A204.1 (cell line): ENCODE measurements at regions not wholly inside any gene's neighbourhood (a gene's known extent, or its start where the extent isn't known, plus 50 kb on each side); places are given as distances from the start of the nearest gene placed in this dataset.

Source experiments
- FAIRE-seq: peaks from 2 replicates; lab custom pipeline; 2012; peaks lifted over from hg19 to GRCh38; lab: Jason Lieb, UNC

DNA sequence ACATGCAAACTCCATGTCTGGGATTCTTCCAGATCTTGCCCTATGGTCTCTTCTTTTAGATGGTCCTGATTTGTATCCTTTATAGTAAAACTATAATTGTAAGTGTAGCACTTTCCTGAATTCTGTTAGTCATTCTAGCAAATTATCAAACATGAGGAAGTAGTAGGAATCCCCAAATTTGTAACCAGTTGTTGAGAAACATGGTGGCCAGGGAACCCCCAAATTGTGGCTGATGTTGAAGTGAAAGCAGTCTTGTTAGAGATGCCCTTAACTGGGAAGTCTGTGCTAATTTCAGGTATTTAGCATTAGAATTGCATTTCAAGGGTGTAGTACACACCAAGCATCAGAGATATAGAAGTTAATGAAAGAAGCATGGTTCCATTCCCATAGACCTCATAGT, 180.4 kb upstream of the STT3B start:
- FAIRE-seq = no peak

DNA sequence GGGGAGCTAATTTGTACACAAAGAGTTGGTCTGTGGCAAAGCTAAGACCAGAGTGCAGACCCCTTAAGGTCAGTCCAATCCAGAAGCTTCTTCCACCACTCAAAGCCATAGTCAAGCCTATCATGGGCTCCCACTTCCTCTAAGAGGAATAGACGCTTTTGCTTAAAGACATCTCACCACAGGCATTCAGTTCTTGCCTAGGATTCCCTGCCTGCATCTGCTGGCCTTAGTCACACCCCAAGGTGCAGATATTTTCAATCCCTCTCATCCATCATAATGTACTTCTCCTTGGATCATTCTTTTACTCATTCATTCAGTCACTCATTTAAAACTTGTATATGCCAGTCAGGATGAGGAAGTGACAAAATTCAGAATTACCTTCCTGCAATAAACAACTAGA, 179.6 kb upstream of the STT3B start:
- no peak for FAIRE-seq

DNA sequence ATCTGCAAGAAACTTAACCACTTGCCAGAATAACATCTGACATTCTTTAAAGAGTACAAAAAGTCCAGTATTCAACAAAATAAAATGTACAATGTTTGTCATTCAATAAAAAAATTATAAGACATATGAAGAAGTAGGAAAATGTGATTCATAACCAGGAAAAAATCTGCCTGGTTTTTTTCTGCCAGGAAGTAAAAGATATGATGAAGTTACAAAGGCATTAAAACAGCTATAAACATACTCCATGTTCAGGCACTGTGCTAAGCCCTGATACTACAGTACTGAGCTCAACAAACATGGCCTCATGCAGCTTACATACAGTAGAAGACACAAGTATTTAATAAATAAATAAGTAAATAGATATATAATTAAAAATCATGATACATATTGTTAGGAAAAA, 178.4 kb upstream of the STT3B start:
- FAIRE-seq = no peak

DNA sequence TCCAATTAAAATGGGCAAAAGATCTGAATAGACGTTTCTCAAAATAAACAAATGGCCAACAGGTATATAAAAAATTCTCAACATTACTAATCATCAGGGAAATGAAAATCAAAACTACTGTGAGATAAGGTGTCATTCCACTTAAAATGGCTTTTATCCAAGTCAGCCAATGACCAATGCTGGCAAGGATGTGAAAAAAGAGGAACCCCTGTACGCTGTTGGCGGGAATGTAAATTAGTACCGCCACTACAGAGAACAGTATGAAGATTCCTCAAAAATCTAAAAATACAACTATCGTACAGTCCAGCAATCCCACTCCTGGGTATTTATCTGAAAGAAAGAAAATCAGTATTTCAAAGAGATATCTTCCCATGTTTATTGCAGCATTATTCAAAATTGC, 176.9 kb upstream of the STT3B start:
- no peak for FAIRE-seq

DNA sequence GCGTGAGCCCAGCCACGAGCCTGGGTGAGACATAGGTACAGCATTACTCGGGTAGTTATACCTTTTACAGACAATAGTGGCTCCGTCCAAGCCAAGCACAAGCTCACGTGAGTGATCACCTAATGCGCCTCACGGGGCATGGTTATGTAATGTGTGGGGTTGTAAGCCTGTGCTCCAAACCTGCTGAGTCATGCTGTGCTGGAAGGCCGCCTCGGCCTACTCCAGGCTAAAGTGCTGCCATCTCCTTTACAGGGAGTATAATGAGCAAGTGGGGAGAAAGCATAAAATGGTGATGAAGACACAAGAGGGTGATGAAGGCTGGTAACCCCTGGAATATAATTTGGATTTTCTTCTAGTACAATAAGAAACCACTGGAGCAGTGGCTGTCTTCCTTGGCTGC, 175.8 kb upstream of the STT3B start:
- no peak for FAIRE-seq

DNA sequence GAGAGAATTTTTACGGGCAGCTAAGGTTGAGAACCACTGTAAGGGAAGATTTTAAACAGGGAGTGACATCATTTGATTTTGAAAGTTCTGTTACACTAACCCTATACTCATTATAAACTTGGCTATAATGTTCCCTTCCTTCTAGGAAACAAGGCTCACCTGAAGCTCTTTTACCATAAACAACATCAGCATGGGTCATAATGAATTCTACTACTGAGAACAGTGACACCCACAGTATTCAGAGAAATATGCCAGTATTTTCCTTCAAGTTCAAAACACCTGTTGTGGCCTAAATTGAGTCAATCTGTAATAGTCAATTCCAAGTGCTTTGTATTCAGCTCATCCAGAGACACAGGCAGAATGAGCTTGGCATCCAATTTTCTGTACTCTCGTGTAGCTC, 175.3 kb upstream of the STT3B start:
- FAIRE-seq = no peak

DNA sequence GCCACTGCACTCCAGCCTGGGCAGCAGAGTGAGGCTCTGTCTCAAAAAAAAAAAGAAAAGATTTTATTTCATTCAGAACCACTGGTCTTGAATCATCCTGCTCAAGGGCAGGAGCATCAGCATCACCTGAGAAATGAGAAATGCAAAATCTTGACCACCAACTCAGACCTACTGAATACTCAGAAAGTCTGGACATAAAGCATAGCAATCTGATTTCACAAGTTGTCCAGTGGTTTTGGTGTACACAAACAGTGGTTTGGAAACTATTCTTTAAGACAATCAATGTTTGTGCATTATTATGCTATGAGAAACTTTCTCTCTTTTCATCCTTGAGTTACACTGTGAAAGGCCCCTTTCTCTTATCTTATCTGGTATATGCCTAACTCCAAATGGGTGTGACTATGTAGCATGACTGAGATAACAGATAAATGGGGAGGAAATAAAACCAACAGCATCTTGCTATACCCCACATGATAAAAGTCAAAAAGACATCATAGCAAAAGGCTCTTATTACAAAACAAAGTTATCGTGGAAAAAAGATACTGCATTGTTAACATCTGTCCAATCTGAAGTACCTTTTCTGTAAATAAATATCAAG, 174.2 kb upstream of the STT3B start:
- no peak for FAIRE-seq

DNA sequence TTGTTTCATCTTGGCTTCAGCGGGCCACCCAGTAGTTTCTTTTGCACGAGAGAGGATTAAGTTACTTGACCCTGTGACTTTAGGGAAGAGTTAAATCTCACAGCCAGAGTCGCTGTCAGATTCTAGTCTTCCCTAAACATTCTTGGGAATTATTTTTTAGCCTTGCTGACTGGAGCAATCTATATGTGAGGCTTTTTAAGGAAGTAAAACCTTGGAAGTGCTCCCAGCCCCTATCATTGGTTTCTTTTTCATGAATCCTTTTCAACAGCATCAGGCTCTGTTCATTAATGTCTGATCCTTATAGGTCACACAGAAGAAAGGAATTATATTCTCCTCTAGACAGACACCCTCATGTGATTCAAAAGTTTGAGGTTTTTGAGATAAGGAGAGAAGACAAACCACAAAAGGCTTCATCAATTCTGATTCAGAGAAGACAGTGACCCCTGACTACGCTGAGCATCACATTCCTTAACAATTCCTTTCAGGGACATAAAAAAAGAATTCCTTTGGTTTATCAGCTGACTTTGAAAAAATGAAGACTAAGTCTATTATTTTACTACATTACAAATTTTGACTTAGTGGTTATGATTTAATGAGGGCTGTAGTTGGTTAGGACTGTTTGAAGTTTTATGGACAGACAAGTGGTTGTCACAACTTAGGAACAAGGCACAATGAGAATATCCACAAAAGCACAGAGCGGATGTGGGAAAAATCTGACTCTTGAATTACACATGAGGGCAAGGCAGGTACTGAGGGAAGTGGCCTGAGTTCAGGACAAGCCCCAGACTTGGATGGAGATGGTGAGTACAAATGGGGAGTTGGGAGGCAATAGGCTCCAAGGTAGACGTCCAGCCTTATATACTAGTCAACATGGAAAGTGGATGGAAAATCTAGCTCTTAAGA, 171.1 kb upstream of the STT3B start:
- FAIRE-seq = no peak

DNA sequence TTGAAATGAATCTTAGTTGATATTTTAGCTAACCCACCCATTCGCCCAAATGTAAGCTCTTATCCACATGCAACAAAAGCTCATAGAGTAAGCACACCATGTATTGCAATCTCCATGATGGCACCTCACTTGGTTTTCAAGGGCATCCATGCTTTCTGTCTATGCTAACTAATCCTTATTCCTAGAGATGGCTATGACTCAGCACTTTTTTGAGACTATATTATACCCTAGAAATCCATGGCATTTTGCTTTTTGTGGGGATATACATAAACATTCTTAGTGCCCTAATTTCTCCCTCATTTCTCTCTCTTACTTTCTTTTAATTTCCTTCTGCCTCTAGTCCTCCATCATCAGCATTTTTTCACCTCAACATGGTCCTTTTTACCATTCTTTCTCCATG, 168.5 kb upstream of the STT3B start:
- no peak for FAIRE-seq

DNA sequence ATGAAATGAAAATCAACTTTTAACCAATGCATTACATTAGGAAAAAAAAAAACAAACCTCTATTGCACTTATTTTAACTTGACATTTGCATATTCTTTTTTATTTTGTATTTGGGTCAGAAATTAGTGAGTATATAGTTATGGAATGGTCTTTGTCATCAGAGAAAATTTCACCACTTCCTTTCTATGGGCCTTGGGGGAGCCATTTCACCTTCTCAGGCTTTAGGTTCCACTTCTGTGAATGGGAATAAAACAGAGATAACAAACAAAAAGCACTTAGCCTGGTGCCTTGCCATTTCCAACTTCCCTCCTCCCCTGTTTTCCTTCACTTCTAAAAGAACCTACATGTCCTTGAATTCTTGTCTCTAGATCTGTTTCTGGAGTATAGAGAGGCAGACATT, 168.0 kb upstream of the STT3B start:
- FAIRE-seq = no peak

DNA sequence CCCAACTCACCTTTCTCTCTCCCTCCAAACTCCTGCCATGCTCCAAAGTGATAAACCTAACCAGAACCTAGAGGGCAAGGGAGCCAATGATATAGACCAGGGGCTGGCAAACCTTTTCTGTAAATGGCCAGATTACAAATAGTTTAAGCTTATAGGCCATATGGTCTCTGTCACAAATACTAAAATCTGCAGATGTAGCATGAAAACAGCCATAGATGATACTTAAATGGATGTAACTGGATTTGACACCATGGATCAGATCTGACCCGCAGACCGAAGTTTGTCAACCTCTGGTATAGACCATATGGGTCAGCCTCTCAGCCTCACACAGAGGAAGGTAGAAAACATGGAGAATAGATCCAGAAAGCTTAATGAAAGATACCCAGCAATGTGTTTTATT, 165.2 kb upstream of the STT3B start:
- FAIRE-seq = no peak

DNA sequence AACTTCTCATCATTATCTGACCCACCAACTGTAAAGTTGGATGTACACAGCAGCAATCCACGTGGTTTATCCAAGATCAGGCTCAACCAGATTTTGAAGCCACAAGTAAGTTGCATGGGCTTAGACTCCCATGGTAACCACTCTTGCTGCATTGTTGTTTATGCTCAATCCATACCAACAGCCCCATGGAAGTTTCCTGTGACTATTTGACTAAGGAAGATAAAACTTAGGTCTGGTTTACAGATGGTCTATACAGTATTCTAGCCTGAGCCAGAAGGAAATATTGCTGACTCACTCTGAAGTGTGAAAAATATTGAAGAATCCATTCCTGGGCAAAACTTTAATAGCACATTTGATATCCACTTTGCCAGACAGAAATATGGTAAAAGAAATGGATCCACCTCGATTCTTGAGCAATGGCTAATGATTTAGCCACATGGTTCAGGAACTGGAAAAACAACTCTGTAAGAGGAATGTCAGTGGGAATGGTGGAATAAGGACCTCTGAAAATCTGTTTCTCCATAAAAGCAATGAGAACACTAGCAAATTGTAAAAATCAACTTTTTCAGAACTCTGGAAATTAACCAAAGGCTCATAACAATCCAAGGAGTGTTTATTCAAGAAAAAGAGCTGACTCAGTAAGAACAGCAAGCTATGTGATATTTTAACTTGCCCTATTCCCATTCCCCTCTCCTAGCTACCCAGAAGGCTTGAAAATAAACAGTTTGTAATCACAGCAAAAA, 162.9 kb upstream of the STT3B start:
- no peak for FAIRE-seq

DNA sequence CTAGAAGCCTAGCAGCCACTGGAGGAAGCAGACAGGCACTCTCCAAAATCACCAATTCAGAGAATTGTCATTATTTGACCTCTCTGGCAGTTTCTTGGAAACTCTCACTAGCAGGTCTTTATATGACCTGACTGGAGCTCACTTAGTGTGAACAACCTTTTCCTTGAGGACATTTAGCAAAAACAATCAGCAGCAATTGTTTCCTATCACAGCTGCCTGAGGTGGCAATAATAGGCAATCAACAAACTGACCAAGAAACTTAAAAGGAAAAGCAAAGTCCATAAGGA, 162.4 kb upstream of the STT3B start:
- FAIRE-seq = no peak

DNA sequence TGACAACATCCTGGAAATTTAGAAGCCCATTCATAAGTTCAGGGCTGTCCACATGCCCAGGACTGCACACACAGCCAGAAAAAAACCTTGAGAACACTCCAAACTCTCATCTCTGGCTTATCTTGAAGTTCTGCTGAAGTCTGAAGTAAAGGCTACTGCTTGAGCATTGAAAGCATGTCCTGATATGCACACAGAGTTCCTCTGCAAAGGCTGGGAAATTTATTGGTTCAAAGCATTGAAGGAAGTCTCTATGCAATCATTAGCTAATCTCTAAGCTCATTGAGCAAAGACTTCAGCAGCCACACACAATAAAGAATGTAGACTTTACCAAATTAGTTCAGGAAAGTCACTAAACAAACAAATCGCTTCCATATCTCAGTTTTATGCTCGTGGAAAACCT, 162.0 kb upstream of the STT3B start:
- FAIRE-seq = no peak

DNA sequence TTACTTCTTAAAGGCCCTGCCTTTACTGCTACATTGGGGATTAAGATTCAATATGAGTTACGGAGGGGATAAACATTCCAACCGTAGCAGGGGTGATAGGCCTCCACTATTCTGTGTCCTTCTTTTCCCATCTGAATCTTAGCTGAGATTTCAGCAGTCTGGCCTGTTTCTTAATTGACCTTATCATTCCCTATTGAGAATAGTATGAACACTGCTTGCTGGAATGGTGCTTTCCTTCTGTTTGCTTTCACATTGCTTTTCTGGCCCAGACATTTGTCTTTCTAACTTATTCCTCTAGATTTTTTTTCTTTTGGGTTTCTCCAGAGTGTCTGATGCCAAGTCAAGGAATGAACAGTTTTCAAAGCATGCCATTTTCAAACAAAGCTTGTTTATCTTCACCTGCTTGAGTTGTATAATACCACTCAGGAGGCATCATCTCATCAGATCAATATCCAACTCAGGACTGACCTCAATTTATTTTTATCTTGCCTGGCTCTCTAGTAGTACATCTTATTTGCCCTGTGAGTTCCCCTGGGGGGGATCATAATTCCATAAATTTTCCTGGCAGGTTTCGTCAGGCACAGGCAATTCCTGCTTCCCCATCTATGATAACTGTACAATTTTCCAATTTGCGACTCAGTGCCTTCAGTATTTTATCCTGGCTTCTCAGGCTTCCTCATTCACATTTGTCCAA, 161.1 kb upstream of the STT3B start:
- FAIRE-seq = no peak

DNA sequence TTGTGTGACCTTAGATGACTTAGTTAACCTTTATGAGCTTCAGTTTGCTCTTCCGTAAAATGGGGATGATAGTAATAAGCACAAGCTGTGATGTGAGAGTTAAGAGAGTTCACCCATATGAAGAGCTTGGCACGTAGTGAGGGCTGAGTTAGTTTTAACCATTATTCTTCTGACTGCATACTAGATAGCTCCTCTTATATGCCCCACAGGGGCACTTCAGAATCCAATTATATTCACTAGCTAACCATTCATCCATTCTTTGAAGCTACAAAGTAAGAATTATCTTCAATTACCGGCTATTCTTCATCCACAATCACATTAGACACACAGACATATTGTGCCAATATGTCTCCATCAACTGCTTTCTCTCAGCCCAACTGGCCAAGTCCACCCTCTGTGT, 159.0 kb upstream of the STT3B start:
- no peak for FAIRE-seq

DNA sequence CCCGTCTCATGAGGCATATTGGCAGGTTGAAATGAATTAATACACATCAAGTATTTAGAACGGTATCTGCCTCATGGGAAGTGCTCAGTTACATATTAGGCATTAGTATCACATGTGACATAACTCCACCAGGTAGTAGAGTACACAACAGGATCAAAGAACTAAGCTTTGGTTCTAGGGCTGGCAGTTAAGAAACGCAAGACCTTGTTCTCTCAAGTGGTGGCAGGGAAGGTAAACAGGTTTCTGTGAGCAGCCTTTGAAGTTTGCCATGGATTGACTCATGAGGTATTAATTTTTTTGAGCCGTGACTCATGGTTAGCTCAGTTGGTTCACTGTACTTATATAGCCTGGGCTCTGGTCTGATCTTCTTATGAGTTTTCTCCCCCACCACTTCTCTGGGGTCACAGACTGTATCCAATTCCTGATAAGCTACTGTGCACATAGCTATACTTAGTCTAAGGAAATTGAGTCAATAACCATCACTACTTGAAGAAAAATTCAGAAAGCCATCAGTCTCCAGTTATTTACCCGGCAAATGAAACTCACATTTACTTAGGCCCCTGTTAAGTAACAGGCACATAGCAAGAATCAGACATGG, 155.6 kb upstream of the STT3B start:
- no peak for FAIRE-seq

DNA sequence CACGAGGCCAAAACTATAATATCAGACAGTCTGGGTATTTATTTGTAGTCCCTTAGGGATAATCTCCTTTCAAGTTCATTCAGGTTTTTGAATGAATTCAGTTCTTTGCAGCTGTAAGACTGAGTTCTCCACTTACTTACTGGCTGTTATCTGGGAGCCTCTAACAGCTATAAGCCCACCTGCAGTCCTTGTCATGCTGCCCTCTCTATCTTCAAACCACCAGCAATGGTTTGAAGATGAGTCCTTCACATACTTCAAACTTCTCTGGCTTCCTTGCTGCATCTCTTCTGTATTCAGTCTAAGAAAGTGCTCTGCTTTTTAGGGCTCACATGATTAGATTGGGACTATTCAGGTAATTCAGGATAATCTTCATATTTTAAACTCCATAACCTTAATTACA, 154.5 kb upstream of the STT3B start:
- FAIRE-seq = no peak

DNA sequence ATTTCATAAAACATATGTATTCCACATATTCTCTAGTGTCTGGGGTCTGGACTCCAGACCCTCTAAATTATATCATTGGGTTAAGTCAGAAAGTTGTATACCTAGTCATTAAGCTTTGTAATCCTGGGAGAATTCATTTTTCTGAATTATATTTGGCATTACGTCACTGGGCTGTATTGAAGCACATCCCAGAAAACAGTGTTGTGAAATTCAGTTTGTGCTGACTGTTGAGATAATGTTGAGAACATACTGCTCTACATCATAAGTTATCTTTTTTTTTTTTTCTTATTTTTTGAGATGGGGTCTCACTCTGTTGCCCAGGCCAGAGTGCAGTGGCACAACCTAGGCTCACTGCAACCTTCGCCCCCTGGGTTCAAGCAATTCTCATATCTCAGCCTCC, 153.1 kb upstream of the STT3B start:
- no peak for FAIRE-seq

DNA sequence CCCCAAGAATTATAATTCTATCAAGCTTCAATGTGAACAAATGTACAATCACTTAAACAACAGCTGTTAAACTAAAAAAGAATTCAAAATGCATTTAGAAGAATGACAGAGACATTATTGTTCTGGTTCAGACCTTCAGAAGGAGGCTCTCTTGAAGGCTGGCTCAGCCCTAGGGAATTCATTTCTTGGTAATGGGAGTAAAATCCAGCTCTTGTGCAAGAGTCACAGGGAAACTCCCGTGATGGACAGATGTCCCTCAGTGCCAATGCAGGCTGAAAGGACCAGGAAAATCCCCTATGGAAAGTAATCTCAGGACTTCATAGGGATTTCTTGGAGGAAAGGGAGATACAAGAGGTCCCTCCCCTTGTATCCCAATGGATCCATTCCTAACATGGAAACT, 149.9 kb upstream of the STT3B start:
- no peak for FAIRE-seq

DNA sequence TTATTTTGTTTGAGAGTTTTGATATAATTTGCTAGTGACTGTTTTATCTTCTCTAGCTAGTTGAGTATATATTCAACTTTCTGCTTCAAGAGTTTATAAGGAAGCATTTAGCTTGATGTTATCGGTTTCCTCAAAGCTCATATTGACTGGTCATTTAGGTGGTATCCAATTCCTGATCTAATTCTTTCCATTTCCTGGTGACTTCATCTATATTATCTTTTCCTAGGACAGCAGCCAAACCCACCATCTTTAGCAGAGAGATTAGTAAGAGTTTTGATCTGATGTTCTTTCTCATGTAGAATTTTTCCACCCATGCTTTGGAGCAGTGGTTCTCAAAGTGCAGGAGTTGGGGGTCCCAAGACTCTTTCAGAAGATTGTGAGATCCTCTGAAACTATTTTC, 148.6 kb upstream of the STT3B start:
- FAIRE-seq = no peak

DNA sequence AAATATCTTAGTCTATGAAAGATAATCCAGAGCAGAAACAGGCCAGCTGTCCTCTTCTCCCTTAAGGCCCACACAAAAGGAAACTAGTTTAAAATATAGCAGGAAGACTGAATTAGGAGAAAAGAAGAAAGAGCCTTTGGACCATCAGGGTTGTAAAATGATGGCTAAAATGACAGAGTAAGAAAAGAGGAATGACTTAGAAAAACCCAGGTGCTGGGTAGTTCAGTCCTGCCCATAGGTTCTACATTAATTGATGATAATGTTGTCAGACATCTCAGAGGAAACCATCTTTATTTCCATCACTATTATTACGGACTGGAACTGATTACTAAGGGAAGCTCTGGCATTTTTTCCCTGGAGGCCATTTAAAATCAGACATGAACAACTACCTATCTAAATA, 142.8 kb upstream of the STT3B start:
- FAIRE-seq = no peak

DNA sequence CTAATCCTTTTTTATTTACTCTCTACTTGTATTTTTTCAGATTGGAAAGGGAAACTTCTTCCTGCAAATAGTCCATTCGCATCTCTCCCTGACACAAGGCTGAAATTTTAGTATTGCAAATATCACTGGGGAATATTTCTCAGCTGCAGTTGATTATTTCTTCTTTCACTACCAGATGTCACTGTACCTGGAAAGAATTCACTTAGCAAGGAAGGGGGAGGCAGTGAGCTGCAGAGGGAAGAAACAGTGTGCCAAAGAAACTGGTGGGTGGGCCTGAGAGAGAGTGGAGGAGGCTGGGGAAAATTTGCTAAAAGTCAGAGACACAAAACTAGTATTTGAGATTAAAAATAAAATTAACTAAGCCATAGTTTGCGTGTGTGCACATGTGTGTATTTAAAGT, 142.3 kb upstream of the STT3B start:
- FAIRE-seq = no peak
